ENCODE measurements at regions not wholly inside any gene's neighbourhood (a gene's known extent, or its start where the extent isn't known, plus 50 kb on each side); places are given as distances from the start of the nearest gene placed in this dataset.
A peak's percentile ranks its signal among the peaks of the same experiment; 100 is the strongest.

DNA sequence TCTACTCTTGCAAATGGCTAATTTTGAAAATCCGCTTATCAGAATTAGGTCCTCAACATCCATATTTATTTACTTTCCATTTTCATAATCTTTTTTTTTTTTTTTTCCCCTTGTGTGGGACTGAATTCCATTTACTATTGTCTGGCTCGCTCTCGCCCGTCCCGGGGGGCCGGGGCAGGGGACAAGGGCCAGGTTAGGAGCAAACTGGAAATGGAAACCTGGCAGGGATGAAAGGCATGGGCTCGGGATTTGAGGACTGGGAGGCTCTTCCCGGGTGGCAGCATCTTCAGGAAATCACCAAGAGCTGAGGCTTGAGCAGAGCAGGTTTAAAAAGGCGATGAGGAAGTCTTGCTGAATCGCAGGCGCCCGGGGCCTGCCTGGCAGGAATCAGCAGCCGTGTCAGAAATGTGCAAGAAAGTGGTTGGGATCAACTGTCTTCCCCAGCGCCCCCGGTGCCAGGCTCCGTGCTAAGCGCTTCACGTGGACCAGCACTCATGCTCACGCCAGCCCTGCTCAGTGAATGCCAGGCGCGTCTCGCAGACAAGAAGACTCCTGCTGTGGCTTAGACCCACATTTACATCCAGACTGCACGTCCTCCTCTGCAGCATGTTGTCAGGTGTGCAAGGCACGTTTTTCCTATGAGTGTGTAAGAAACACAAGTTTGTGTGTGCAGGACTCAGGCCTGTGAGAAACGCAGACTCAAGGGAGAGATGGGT, 66.3 kb upstream of the UNC5A start:
- H3K27ac ChIP-seq = peak overlapping the region; percentile 83
- TF ChIP-seq, protein P1, sequence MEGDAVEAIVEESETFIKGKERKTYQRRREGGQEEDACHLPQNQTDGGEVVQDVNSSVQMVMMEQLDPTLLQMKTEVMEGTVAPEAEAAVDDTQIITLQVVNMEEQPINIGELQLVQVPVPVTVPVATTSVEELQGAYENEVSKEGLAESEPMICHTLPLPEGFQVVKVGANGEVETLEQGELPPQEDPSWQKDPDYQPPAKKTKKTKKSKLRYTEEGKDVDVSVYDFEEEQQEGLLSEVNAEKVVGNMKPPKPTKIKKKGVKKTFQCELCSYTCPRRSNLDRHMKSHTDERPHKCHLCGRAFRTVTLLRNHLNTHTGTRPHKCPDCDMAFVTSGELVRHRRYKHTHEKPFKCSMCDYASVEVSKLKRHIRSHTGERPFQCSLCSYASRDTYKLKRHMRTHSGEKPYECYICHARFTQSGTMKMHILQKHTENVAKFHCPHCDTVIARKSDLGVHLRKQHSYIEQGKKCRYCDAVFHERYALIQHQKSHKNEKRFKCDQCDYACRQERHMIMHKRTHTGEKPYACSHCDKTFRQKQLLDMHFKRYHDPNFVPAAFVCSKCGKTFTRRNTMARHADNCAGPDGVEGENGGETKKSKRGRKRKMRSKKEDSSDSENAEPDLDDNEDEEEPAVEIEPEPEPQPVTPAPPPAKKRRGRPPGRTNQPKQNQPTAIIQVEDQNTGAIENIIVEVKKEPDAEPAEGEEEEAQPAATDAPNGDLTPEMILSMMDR (conservative IDR thresholded peaks at IDR 0.05) = no peak

DNA sequence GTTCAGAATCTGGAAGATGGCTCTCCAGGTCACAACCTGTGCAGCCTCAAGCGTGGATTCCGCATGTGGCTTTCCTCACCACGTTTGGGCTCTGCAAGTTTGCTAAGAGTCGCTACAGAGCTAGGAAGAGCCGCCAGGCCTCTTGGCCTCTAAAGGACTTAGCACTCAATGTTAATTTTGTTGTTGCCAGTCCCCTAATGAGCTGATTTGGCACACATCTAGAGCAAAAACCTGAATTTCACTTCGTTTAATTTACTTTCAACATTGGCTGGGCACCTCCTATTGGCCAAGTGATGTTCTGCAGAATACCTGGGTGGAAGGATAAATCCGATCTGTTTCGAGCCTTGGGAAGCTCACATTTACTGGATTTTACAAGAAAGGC, 65.8 kb upstream of the UNC5A start:
- TF ChIP-seq, protein P1 (conservative IDR thresholded peaks at IDR 0.05) = peak; percentile 63
- no peak overlapping the region for H3K27ac ChIP-seq

GRCh38 chr5:176747670-176748072, 62.7 kb upstream of the UNC5A start:
- H3K27ac ChIP-seq = no peak overlapping the region
- TF ChIP-seq, protein P1 (conservative IDR thresholded peaks at IDR 0.05) = no peak

- H3K27ac ChIP-seq = no peak overlapping the region
- TF ChIP-seq, protein P1 (conservative IDR thresholded peaks at IDR 0.05) = no peak
Measured at GRCh38 chr5:176748073-176748966, 62.0 kb upstream of the UNC5A start.

GRCh38 chr5:176748967-176749935, 61.1 kb upstream of the UNC5A start:
- no peak overlapping the region for H3K27ac ChIP-seq
- TF ChIP-seq, protein P1 (conservative IDR thresholded peaks at IDR 0.05) = no peak

DNA sequence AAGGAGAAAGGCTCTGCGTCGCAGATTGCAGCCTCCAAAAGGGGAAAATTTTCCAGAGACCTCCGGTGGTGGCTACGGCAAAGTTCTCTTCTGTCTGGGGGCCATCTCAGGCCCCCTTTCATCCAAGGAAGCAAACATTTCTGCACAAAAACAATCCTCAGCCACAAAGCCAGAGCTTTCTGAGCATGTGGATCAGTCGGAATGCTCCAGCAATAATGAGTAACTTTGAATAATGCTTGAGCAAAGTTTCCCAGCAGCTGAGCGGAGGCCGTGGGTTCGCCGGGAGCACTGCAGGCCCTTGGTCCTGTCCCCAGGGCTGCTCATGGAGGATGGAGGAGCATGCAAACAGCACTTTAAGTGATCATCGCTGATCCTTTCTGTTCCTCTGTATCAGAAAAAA, 60.2 kb upstream of the UNC5A start:
- TF ChIP-seq, protein P1 (conservative IDR thresholded peaks at IDR 0.05) = no peak
- H3K27ac ChIP-seq = no peak overlapping the region
